ENCODE measurements at regions not wholly inside any gene's neighbourhood (a gene's known extent, or its start where the extent isn't known, plus 50 kb on each side); places are given as distances from the start of the nearest gene placed in this dataset.

GRCh38 chr11:96538104-96538503 is 148.3 kb downstream of the JRKL start (continued):
- no peak for TF ChIP-seq FOXA1 (IDR thresholded peaks at IDR 0.05)

GRCh38 chr11:96538622-96539021 is 148.8 kb downstream of the JRKL start:
- Histone ChIP-seq H3K4me3 (ENCODE audit: low read depth in 1 of 3, low read length in 3 of 3) (no peak overlapping the region), H3K36me3 (ENCODE audit: control insufficient read depth in 4 of 4, insufficient read depth in 3 of 4, low read depth in 1 of 4, low read length in 3 of 4) (no peaks in the 10 kb centered on the region), H3K9me3 (ENCODE audit: control insufficient read depth in 4 of 4, low read length in 3 of 4) (no peaks in the 10 kb centered on the region), H3K4me1 (ENCODE audit: control insufficient read depth in 4 of 4, insufficient read depth in 4 of 4, low read length in 3 of 4) (no peaks in the 10 kb centered on the region), H3K27me3 (ENCODE audit: control insufficient read depth in 4 of 4, insufficient read depth in 4 of 4, low read length in 3 of 4) (no peaks in the 10 kb centered on the region), H3K27ac (ENCODE audit: low read depth in 1 of 2, low read length in 2 of 2) (no peak overlapping the region), H3K9ac (ENCODE audit: low read depth in 1 of 2, low read length in 2 of 2) (no peak overlapping the region)
- no peak for DNase-seq (ENCODE audit: low spot score)
- TF ChIP-seq MAX (IDR thresholded peaks at IDR 0.05) (no peak), ZBTB33 (IDR thresholded peaks at IDR 0.05) (no peak), JUND (IDR thresholded peaks at IDR 0.05) (no peak), REST (IDR thresholded peaks at IDR 0.05) (no peak), TAF1 (conservative IDR thresholded peaks at IDR 0.05) (no peak), YY1 (IDR thresholded peaks at IDR 0.05) (no peak), CTCF (IDR thresholded peaks at IDR 0.05; ENCODE audit: low read depth, low read length, missing input control) (no peak), ATF3 (IDR thresholded peaks at IDR 0.05) (no peak), HNF4A (conservative IDR thresholded peaks at IDR 0.05) (no peak), RAD21 (IDR thresholded peaks at IDR 0.05) (no peak), FOXA1 (IDR thresholded peaks at IDR 0.05) (no peak), GABPA (IDR thresholded peaks at IDR 0.05 in 1 of 2, conservative IDR thresholded peaks at IDR 0.05 in 1 of 2) (no peak)

- Histone ChIP-seq H3K4me3 (ENCODE audit: low read depth in 1 of 3, low read length in 3 of 3) (no peak overlapping the region), H3K27me3 (ENCODE audit: control insufficient read depth in 4 of 4, insufficient read depth in 4 of 4, low read length in 3 of 4) (peaks cover 0 to 2% (median 0%) of the 10 kb centered on the region in 4 donors), H3K9ac (ENCODE audit: low read depth in 1 of 2, low read length in 2 of 2) (no peak overlapping the region), H3K9me3 (ENCODE audit: control insufficient read depth in 4 of 4, low read length in 3 of 4) (no peaks in the 10 kb centered on the region), H3K4me1 (ENCODE audit: control insufficient read depth in 4 of 4, insufficient read depth in 4 of 4, low read length in 3 of 4) (no peaks in the 10 kb centered on the region), H3K36me3 (ENCODE audit: control insufficient read depth in 4 of 4, insufficient read depth in 3 of 4, low read depth in 1 of 4, low read length in 3 of 4) (no peaks in the 10 kb centered on the region), H3K27ac (ENCODE audit: low read depth in 1 of 2, low read length in 2 of 2) (no peak overlapping the region)
- DNase-seq (ENCODE audit: low spot score): no peak
- 89% methylated on average over 1 of the region's 1 CpG for WGBS
- TF ChIP-seq ATF3 (IDR thresholded peaks at IDR 0.05) (no peak), NR2F2 (IDR thresholded peaks at IDR 0.05) (no peak), HNF4G (IDR thresholded peaks at IDR 0.05) (no peak), RXRA (IDR thresholded peaks at IDR 0.05) (no peak), RAD21 (IDR thresholded peaks at IDR 0.05) (no peak), MAX (IDR thresholded peaks at IDR 0.05) (no peak), EGR1 (IDR thresholded peaks at IDR 0.05; ENCODE audit: low read depth in 2 of 2) (no peak)
Measured at GRCh38 chr11:96540875-96541274, 151.1 kb downstream of the JRKL start.
